GM19463 (cell line): ENCODE measurements at regions not wholly inside any gene's neighbourhood (a gene's known extent, or its start where the extent isn't known, plus 50 kb on each side); places are given as distances from the start of the nearest gene placed in this dataset.

Source experiments
- ATAC-seq: cut with Tn5 transposase; IDR thresholded peaks from one replicate; pipeline ENCODE4 v1.9.1; 2021; ENCODE audit warnings: mild to moderate bottlenecking, moderate library complexity; ENCODE audit not compliant: unreplicated experiment

DNA sequence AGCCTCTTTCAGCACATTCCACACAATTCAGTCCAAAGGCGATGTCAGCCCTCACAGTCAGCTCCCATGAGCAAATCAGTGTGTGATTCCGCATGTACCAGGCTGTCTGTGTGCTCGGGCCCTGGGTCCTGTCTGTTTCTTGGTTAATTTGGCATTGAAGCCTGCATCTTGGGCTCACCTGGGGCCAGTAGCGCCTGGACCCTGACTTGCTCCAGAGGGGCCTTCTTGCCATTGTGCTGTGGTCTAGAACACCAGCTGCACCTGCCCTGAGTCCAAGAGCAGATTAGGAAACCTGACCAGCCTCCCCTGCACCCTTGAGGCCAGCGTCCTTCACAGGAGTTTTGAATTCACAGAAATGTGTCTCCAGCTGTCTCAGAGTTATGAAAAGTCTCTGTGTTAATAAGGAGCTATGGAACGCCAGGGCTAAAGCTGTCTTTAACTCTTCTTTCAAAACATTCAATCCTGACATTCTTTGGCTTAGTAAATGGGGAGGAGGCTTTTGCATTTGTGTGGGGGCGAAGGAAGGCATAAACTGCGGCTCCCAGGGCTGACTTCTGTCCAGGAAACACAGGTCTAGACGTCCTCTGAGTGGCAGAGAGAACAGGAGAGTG lies 102.2 kb downstream of the ARF6 start:
- ATAC-seq = no peak

GRCh38 chr14:49997991-49998390 lies 105.1 kb downstream of the ARF6 start:
- no peak for ATAC-seq

DNA sequence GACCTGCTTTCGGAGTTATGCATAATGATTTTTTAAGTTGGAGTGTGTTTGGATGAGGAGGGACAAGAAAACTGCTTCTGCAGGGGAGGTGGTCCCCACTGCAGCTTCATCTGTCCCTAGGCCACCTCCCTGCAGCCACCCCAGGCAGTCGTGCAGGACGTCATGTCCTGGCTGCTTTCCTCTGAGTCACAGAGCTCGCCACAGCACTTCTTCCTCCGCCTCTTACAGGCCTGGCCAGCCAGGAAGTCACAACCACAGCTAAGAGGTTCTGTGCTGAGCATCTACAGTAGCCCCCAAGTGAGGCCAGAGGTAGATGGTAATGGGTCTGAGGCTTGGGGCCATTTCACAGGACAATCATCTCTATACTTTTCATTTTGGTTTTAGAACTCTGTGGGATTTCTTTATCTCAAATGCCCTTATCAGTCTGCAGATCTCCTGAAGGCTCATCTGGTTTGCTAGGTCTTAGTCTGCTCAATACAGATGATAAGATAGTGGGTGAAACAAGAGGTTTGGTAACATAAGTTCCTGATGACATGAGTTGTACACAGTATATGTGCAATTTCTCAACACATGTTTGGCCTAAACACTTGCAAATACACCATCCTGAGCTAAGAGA lies 106.4 kb downstream of the ARF6 start:
- ATAC-seq = peak; percentile 50

GRCh38 chr14:49999826-50000379 lies 107.0 kb downstream of the ARF6 start:
- no peak for ATAC-seq

DNA sequence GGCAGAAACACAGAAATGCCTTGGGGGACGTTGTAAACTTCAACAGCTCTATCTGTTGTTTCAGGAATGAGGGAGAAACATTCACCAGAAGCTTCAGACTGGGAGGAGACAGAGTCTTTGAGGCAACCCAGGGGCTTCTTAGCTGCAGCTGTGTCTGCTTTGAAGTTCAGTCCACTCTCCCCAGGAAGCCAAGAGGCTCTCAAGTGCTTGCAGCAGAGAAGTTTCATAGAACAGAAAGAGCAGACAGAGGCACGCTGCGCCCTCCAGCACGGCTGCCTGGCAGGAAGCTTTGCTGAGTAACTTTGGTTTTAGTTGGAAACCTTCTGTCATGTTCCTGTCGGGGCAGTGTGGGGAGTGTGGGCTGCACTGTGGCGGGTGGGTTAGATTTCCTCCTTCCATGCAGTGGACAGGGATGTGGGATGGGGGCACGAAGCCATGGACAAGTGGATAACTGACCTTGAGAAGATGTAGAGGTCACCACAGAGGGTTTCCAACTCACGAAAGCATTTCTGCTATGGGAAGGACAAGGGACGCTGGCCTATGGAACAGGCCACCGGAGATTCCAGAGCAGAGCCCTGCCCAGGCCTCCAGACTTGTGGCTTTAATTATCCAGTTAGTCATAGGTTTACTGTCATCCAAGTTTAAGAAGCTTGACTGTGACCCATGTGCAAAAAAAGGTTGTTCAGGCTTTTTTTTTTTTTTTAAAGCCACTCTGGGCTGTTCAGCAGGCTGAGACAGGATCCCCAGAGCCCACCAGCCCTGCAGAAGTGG lies 107.7 kb downstream of the ARF6 start:
- ATAC-seq = no peak

DNA sequence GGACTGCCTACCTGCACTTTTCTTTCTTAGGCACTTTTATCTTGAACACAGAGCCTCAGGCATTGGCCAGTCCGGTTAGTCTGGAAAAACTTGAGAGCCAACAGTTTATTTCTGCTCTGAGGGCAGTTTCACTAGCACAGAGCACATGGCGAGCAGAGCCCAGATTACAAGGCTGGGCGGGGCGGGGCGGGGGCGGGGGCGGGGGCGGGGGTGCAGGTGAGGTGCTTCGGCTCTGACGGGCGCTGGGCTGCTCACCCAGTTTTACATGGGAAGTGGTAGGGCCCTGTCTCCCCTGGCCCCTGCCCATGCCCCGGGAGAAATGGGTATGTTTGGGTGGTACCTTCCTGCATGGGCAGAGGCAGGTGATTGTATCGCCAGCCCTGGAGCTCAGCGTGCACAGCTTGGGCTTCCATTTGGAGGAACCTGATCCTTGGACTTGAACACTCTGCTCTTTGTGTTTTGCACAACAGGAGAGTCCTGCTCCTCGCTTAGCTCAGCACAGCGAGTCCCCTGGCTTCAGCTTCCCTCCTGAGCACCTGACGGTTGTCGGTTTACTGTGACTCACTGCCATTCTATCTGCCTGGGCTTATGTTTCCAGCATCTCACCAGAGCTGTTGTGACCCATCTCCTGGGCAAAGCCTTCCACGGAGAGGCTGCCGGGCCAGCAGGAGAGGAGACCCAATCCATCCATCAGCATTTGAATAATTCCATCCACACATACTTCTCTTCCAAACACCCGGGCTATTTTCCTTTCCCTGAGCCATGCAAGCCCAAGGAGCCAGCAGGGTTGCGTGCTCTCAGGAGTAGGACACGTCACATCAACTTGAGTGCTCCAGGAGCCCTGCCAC lies 108.5 kb downstream of the ARF6 start:
- ATAC-seq = peak; percentile 31

- ATAC-seq = no peak
These were observed 109.4 kb downstream of the ARF6 start for GRCh38 chr14:50001999-50002925.

- no peak for ATAC-seq
These were observed 110.0 kb downstream of the ARF6 start for GRCh38 chr14:50002926-50003212.

DNA sequence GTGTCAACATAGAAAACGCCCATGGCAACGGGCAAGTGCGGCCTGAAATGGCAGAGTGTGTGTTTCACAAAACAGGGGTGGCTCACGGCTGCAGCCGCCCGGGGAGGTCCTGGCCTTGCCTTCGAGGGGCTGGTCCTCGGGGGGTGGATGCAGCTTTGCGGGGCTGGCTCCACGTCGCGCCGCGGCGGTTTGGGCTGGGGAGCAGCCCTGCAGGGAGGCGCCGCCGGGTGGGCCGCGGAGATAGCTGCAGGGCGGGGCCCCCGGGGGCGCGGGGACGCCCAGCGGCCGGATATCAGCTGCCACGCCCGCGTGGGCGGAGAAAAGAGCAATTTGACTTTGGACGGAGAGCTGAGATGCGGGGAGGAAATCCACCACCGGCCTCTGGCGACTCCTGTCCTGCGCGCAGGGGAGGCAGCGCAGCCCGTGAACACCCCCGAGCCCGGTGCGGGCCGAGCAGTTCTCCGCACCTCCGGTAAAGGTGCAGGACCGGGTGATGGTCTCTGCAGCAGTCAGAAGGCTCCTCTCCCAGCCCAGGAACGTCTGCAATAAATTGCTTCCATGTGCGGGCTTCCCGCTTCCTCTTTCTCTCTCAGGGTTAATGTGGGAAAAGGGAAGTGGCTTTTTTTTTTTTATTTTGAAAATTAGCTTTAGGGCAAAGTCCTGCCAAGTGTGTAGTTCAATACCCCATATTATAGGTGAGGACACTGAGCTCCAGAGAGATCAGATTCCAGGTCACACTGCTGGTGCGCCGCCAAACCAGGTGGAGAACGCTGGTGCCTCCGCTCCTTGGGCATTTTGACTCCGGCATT lies 110.5 kb downstream of the ARF6 start:
- peak; percentile 40 for ATAC-seq

- ATAC-seq = no peak
These were observed 110.2 kb downstream of the VCPKMT start for GRCh38 chr14:50006141-50006540.

DNA sequence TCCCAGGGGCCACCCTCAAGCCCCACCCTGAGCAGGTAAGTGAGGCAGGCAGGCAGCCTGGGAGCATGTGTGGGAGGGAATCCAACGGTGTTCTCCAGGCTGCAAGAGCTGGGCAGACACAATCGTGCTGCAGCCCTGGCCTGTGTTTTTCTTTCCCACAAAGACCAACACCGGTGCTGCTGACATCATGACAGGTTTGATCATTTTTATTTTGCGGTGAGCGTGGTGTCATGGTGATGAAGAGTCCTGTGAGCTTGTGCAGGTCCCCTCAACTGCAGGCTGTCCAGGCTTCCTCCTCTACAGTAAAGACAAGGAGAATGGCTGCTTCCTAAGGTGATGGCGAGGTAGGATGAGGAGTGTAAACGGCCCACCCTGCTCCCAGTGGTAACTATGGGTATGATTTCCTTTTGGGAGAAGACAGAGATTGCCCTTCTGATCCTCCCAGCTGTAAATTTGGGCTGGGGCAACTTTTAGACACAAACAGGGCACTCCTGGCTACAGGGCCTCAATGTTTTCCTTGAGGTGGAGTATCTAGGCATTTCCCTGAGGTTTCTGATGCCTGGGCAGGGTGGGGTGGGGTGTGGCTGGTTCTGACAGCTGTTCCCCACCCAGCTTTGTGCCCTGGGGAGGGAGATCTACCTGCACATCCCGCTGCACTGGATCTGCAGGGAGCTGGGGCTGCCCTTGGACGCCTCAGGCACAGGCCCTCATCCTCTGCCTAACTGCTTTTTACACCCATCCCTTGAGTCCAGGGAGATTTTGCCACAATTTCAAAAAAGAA lies 109.1 kb downstream of the VCPKMT start:
- ATAC-seq = no peak

DNA sequence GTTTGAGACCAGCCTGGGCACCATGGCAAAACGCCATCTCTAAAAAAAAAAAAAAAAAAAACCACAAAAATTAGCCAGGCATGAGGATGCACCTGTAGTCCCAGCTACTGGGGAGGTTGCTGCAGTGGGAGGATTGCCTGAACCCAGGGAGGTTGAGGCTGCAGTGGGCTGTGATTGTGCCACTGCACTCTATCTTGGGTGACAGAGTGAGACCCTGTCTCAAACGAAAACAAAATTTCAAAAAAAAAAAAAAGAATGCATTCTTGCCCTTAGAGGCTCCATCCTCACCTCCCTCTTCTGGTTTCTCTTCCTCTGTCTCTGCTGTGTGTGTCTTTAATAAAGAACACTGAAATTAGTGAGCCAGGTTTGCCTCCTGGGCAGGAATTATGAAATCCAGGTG lies 107.8 kb downstream of the VCPKMT start:
- ATAC-seq = no peak

DNA sequence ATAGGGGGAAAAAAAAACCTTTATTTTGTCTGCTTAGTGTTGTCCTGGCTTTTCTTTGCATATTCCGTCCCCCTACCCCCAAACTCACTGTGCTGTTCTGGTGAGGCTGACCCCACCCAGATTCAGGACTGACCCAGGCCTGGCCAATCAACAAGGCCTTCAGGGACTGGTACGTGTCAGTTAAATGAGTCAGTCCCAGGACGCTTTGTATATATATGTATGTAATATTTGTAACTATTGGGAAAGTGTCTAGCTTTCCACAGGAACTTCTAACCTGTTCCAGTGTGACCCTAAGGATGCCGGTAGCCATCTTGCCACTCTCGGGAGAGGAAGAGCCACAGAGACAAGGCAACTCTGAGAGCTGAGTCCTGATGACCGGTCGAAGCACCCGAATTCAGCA lies 107.4 kb downstream of the VCPKMT start:
- no peak for ATAC-seq

GRCh38 chr14:50010752-50011151 lies 105.6 kb downstream of the VCPKMT start:
- no peak for ATAC-seq

DNA sequence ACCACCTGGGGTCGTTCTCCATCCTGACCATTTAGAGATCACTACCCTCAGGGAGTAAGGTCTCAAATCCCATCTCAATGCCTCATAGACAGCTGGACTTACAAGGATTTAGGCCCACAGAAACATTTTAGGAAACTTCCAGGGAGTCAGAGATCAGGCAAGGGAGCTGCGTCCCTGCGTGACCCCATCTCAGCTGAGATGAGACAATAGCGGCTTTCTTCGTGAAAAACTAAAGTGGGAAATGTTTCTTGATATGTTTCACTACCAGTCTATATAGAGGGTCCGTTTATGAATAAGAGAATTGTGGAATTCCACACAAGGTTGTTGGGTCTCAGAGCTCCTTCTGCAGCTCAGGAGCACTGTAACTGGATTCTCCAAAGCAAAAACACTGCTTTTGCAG lies 105.1 kb downstream of the VCPKMT start:
- no peak for ATAC-seq

DNA sequence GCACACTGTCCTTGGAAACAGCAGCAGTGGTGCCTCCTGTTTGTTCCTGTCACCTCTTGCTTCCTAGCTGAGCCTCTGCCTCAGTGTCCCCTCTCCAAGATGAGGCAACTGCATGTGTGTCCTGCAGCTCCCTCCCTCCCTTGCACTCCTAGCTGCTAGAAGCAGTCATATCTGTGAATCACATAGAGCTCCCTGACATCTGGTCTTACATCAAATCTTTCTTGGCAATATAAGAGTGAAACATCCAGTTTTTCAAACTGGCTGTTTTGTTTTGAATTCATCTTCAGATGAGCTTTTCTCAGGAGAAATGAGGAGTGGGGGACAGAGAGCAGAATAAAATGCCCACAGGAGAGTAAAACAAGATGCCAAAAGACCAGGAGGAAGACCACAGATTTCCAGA lies 103.7 kb downstream of the VCPKMT start:
- no peak for ATAC-seq

DNA sequence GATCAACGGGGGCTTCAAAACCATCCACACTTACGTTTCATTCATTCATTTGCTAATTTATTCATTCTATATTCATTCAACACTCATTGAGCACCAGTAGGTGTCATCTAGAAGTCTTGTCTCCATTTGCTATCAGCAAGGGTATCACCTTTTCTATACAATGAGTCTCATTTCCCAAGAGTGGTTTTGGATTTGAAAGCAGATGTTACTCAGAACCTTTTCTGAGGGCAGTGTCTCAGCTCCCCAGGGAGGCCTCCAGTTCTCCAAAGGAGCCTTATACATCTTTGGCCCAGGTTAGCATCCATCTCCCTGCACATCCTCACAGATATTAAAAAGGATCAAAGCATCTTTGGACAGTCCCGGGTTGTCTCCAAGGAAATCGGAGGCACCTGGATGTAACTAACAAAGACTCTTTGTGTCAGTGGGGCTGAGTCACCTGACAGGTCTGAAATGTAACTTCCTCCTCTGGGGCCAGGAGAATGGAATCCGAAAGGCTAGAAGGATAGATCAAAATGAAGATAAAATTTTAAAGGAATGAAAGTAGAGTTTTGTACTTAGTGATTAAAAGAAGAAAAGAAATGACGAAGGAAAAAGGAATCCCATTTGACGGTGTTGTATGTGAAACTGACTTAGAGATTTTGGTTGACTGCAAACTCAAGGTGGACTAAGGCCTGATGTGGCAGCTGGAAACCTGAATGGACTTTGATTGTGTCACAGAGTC lies 103.0 kb downstream of the VCPKMT start:
- no peak for ATAC-seq

- ATAC-seq = no peak
These were observed 102.4 kb downstream of the VCPKMT start for GRCh38 chr14:50013934-50014333.
